OCI-LY1 (cell line): ENCODE measurements at regions not wholly inside any gene's neighbourhood (a gene's known extent, or its start where the extent isn't known, plus 50 kb on each side); places are given as distances from the start of the nearest gene placed in this dataset.

ENCODE experiments used
- H2AFZ ChIP-seq: fragments of 200-600 bp; sonication (generic), shearing (Covaris generic); 2 replicates; pipeline ENCODE4 v1.6.0; 2014; ENCODE audit warnings: antibody characterized with exemption, mild to moderate bottlenecking, low read length
- H3F3A ChIP-seq: fragments of 200-600 bp; sonication (generic), shearing (Covaris generic); 2 replicates; pipeline ENCODE4 v1.6.0; 2014; ENCODE audit warnings: mild to moderate bottlenecking, antibody characterized with exemption, low read length, moderate library complexity; ENCODE audit not compliant: insufficient read depth
- H3K27ac ChIP-seq: fragments of 200-600 bp; sonication (generic); 2 replicates; pipeline ENCODE4 v1.5.1; 2014; ENCODE audit warnings: low read length, mixed run types, mild to moderate bottlenecking, low read depth; ENCODE audit not compliant: poor library complexity, severe bottlenecking
- H3K27me3 ChIP-seq: fragments of 200-600 bp; sonication (generic); 2 replicates; pipeline ENCODE4 v1.6.0; 2014; ENCODE audit warnings: antibody characterized with exemption, mild to moderate bottlenecking, low read length, moderate library complexity; ENCODE audit not compliant: insufficient read depth
- H3K36me3 ChIP-seq: fragments of 200-600 bp; sonication (generic); 2 replicates; pipeline ENCODE4 v1.6.1; 2014; ENCODE audit warnings: mild to moderate bottlenecking, antibody characterized with exemption, low read length, moderate library complexity, mixed read lengths; ENCODE audit not compliant: insufficient read depth
- H3K4me1 ChIP-seq: fragments of 200-600 bp; sonication (generic); 2 replicates; pipeline ENCODE4 v1.5.1; 2014; ENCODE audit warnings: mild to moderate bottlenecking, low read length, moderate library complexity; ENCODE audit not compliant: insufficient read depth, severe bottlenecking
- H3K4me2 ChIP-seq: fragments of 200-600 bp; sonication (generic), shearing (Covaris generic); 2 replicates; pipeline ENCODE4 v1.6.1; 2014; ENCODE audit warnings: low read length
- H3K4me3 ChIP-seq: fragments of 200-600 bp; sonication (generic); 2 replicates; pipeline ENCODE4 v1.5.1; 2014; ENCODE audit warnings: low read length, low read depth, mild to moderate bottlenecking, mixed read lengths; ENCODE audit not compliant: poor library complexity, severe bottlenecking
- H3K79me2 ChIP-seq: fragments of 200-600 bp; shearing (Covaris generic); 2 replicates; pipeline ENCODE4 v1.6.1; 2016; ENCODE audit warnings: mixed run types, low read length, mixed read lengths; ENCODE audit not compliant: insufficient read depth
- H3K9ac ChIP-seq: fragments of 200-600 bp; sonication (generic), shearing (Covaris generic); 2 replicates; pipeline ENCODE4 v1.6.1; 2014; ENCODE audit warnings: mild to moderate bottlenecking, low read length, mixed read lengths
- H3K9me2 ChIP-seq: fragments of 200-600 bp; sonication (generic), shearing (Covaris generic); 2 replicates; pipeline ENCODE4 v1.6.1; 2014; ENCODE audit warnings: low read depth, mild to moderate bottlenecking, low read length, mixed read lengths
- H3K9me3 ChIP-seq: fragments of 200-600 bp; shearing (Covaris generic); 2 replicates; pipeline ENCODE4 v1.6.1; 2014; ENCODE audit warnings: low read length, mixed read lengths
- H4K20me1 ChIP-seq: fragments of 200-600 bp; sonication (generic), shearing (Covaris generic); 2 replicates; pipeline ENCODE4 v1.6.0; 2016; ENCODE audit warnings: mild to moderate bottlenecking, low read length; ENCODE audit not compliant: insufficient read depth
- CTCF ChIP-seq: fragments of 200-600 bp; sonication (generic), shearing (Covaris generic); IDR thresholded peaks from 2 replicates; pipeline ENCODE4 v1.5.1; 2017; ENCODE audit warnings: mild to moderate bottlenecking, antibody characterized with exemption, low read length, moderate library complexity, mixed read lengths
- EZH2 ChIP-seq: fragments of 200-600 bp; sonication (generic), shearing (Covaris generic); IDR thresholded peaks from 2 replicates; pipeline ENCODE4 v1.8.0; 2017; ENCODE audit warnings: borderline replicate concordance, mixed run types, mild to moderate bottlenecking, antibody characterized with exemption, low read length, moderate library complexity, mixed read lengths

GRCh38 chr13:26819046-26819445, 58.5 kb upstream of the GPR12 start:
- Histone ChIP-seq H3K27ac (no peak overlapping the region), H3K9me3 (no peaks in the 10 kb centered on the region), H2AFZ (no peak overlapping the region), H3K4me1 (no peaks in the 10 kb centered on the region), H3F3A (no peaks in the 10 kb centered on the region), H3K9me2 (no peaks in the 10 kb centered on the region), H3K4me2 (no peak overlapping the region), H4K20me1 (no peaks in the 10 kb centered on the region), H3K9ac (no peak overlapping the region), H3K27me3 (no peaks in the 10 kb centered on the region; the same call in 1 of the 2 replicates), H3K79me2 (no peaks in the 10 kb centered on the region), H3K4me3 (no peak overlapping the region), H3K36me3 (no peaks in the 10 kb centered on the region)
- no peak for TF ChIP-seq EZH2
- no peak for TF ChIP-seq CTCF

- Histone ChIP-seq H3K27me3 (no peaks in the 10 kb centered on the region; the same call in 1 of the 2 replicates), H3K9me3 (no peaks in the 10 kb centered on the region), H3K4me3 (no peak overlapping the region), H4K20me1 (no peaks in the 10 kb centered on the region), H3K36me3 (no peaks in the 10 kb centered on the region), H3K4me2 (no peak overlapping the region), H2AFZ (no peak overlapping the region), H3K9ac (no peak overlapping the region), H3K9me2 (no peaks in the 10 kb centered on the region), H3F3A (no peaks in the 10 kb centered on the region), H3K4me1 (no peaks in the 10 kb centered on the region), H3K27ac (no peak overlapping the region), H3K79me2 (no peaks in the 10 kb centered on the region)
- TF ChIP-seq EZH2 (no peak), CTCF (no peak)
Measured at GRCh38 chr13:26816881-26817280, 56.3 kb upstream of the GPR12 start.

GRCh38 chr13:26813980-26814348, 53.4 kb upstream of the GPR12 start:
- H2AFZ ChIP-seq: no peak overlapping the region
- H3K9me3 ChIP-seq: no peaks in the 10 kb centered on the region
- H3K4me3 ChIP-seq: no peak overlapping the region
- H4K20me1 ChIP-seq: no peaks in the 10 kb centered on the region
- no peak overlapping the region for H3K27ac ChIP-seq
- no peak overlapping the region for H3K9ac ChIP-seq
- no peaks in the 10 kb centered on the region for H3K4me1 ChIP-seq
- H3K36me3 ChIP-seq: no peaks in the 10 kb centered on the region
- H3K4me2 ChIP-seq: no peak overlapping the region
- no peaks in the 10 kb centered on the region for H3K79me2 ChIP-seq
- H3F3A ChIP-seq: no peaks in the 10 kb centered on the region
- no peaks in the 10 kb centered on the region for H3K9me2 ChIP-seq
- TF ChIP-seq EZH2 (no peak), CTCF (no peak)
- no peaks in the 10 kb centered on the region for H3K27me3 ChIP-seq
